ENCODE measurements at regions not wholly inside any gene's neighbourhood (a gene's known extent, or its start where the extent isn't known, plus 50 kb on each side); places are given as distances from the start of the nearest gene placed in this dataset.

GRCh38 chr6:8260610-8261009, 158.3 kb upstream of the EEF1E1 start:
- Histone ChIP-seq H3K27me3 (no peaks in the 10 kb centered on the region), H3K4me2 (no peak overlapping the region), H3K9me3 (replicated peaks in 1 of 11) (no peaks in the 10 kb centered on the region), H3K9ac (no peak overlapping the region), H3K4me3 (no peak overlapping the region), H4K20me1 (no peaks in the 10 kb centered on the region), H3K27ac (no peak overlapping the region), H3K36me3 (no peaks in the 10 kb centered on the region), H3K4me1 (no peaks in the 10 kb centered on the region)
- TF ChIP-seq Cebpa-rat (IDR thresholded peaks at IDR 0.05) = no peak

DNA sequence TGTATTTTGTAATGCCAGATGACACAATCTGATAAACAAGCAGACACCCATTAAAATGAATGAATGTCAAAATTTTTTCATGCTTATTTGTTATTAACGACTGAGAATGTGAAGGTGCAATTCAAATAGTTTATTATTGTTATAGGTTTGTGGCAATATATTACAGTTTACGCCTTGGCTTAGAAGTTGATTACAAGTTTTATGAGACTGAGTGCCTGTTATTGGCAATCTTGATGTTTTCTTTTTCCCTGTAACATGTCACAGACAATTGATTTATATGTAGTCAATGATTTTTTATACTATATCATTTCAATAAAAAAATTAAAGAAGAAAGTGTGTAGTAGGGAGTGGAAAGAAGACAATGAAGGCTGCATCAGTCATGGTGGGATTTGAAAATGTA, 144.1 kb upstream of the EEF1E1 start:
- Histone ChIP-seq H3K9me3 (replicated peaks in 1 of 11) (no peaks in the 10 kb centered on the region), H3K4me1 (no peaks in the 10 kb centered on the region), H3K27ac (no peak overlapping the region), H3K27me3 (no peaks in the 10 kb centered on the region), H4K20me1 (no peaks in the 10 kb centered on the region), H3K4me2 (no peak overlapping the region), H3K9ac (no peak overlapping the region), H3K4me3 (no peak overlapping the region), H3K36me3 (no peaks in the 10 kb centered on the region)
- TF ChIP-seq Cebpa-rat (IDR thresholded peaks at IDR 0.05) = no peak

DNA sequence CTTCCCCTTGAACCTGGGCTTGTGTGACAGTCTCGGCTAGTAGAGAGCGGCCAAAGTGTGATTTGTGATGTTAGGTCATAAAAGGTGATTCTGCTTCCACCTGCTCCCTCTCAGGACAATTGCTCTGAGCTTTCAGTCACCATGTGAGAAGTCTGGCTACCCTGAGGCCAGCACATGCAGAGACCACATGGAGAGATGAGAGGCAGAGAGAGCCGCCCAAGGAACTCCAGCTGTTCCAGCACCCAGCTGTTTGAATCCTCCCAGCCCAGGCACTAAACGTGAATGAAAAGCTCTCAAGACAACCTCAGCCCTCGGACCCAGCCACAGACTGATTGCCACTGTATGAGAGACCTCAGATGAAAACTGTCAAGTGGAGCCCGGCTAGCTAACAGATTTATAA, 143.4 kb upstream of the EEF1E1 start:
- Histone ChIP-seq H3K36me3 (no peaks in the 10 kb centered on the region), H3K4me3 (no peak overlapping the region), H3K27ac (no peak overlapping the region), H4K20me1 (no peaks in the 10 kb centered on the region), H3K9me3 (replicated peaks in 1 of 11) (no peaks in the 10 kb centered on the region), H3K9ac (no peak overlapping the region), H3K27me3 (no peaks in the 10 kb centered on the region), H3K4me2 (no peak overlapping the region), H3K4me1 (no peaks in the 10 kb centered on the region)
- TF ChIP-seq Cebpa-rat (IDR thresholded peaks at IDR 0.05) = no peak

DNA sequence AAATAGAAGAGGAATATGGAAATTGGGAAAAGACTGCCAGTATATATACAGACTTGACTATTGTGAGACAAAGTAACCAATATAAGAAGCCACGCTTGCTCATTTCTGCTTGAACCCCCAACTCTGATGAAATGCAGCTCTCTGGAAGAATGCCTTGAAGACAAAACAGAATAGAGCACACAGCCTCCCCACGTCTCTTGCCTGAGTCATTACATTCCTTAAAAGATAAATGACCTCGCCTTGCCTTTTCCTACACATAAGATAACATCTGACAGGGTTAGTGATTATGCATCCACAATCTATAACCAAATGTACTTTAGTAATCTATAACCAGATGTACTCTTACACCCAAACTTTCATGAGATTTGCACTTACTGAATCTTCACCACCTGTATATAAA, 141.1 kb upstream of the EEF1E1 start:
- Histone ChIP-seq H4K20me1 (no peaks in the 10 kb centered on the region), H3K27ac (no peak overlapping the region), H3K4me3 (no peak overlapping the region), H3K9ac (no peak overlapping the region), H3K27me3 (no peaks in the 10 kb centered on the region), H3K9me3 (replicated peaks in 1 of 11) (no peaks in the 10 kb centered on the region), H3K4me1 (no peaks in the 10 kb centered on the region), H3K36me3 (no peaks in the 10 kb centered on the region), H3K4me2 (no peak overlapping the region)
- no peak for TF ChIP-seq Cebpa-rat (IDR thresholded peaks at IDR 0.05)

- H3K4me1 ChIP-seq = no peaks in the 10 kb centered on the region
- no peak overlapping the region for H3K27ac ChIP-seq
- no peaks in the 10 kb centered on the region for H3K27me3 ChIP-seq
- no peaks in the 10 kb centered on the region for H3K36me3 ChIP-seq
- no peak overlapping the region for H3K4me3 ChIP-seq
- H3K9me3 ChIP-seq (replicated peaks in 1 of 11) = no peaks in the 10 kb centered on the region
- no peaks in the 10 kb centered on the region for H4K20me1 ChIP-seq
- TF ChIP-seq Cebpa-rat (IDR thresholded peaks at IDR 0.05) = no peak
- no peak overlapping the region for H3K4me2 ChIP-seq
- H3K9ac ChIP-seq = no peak overlapping the region
Measured at GRCh38 chr6:8242885-8243284, 140.5 kb upstream of the EEF1E1 start.

DNA sequence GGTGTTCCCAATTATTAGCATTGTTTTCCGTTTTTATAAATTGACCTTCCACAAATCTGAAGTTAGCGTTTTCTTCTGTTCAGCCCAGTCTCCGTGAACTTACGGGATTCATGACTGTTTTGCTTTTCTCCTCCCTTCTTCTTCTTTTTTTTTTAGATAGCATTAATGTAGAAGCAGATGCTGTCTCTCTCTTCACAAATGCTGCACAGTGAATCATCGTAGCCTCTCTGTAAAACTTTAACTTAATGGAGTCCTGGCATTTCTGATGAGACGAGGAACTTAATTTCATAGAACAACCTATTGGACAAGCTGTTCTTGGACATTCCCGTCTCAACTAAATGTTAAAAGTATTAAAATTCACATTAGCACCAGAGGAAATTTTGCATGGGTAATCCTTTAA, 138.0 kb upstream of the EEF1E1 start:
- Histone ChIP-seq H3K27ac (no peak overlapping the region), H3K27me3 (no peaks in the 10 kb centered on the region), H3K9me3 (replicated peaks in 1 of 11) (no peaks in the 10 kb centered on the region), H3K4me1 (no peaks in the 10 kb centered on the region), H3K36me3 (no peaks in the 10 kb centered on the region), H3K4me3 (no peak overlapping the region), H3K4me2 (no peak overlapping the region), H4K20me1 (no peaks in the 10 kb centered on the region), H3K9ac (no peak overlapping the region)
- no peak for TF ChIP-seq Cebpa-rat (IDR thresholded peaks at IDR 0.05)

GRCh38 chr6:8238773-8239683, 136.7 kb upstream of the EEF1E1 start:
- TF ChIP-seq Cebpa-rat (IDR thresholded peaks at IDR 0.05) = no peak
- Histone ChIP-seq H3K27ac (no peak overlapping the region), H3K9me3 (replicated peaks in 1 of 11) (no peaks in the 10 kb centered on the region), H3K4me3 (no peak overlapping the region), H3K27me3 (no peaks in the 10 kb centered on the region), H3K4me2 (no peak overlapping the region), H3K9ac (no peak overlapping the region), H3K36me3 (no peaks in the 10 kb centered on the region), H3K4me1 (no peaks in the 10 kb centered on the region), H4K20me1 (no peaks in the 10 kb centered on the region)

GRCh38 chr6:8237668-8238067, 135.3 kb upstream of the EEF1E1 start:
- H3K4me2 ChIP-seq = no peak overlapping the region
- H3K27me3 ChIP-seq = no peaks in the 10 kb centered on the region
- no peaks in the 10 kb centered on the region for H3K4me1 ChIP-seq
- no peak for TF ChIP-seq Cebpa-rat (IDR thresholded peaks at IDR 0.05)
- no peak overlapping the region for H3K27ac ChIP-seq
- H4K20me1 ChIP-seq = no peaks in the 10 kb centered on the region
- no peak overlapping the region for H3K4me3 ChIP-seq
- no peaks in the 10 kb centered on the region for H3K36me3 ChIP-seq
- H3K9me3 ChIP-seq (replicated peaks in 1 of 11) = no peaks in the 10 kb centered on the region
- H3K9ac ChIP-seq = no peak overlapping the region

DNA sequence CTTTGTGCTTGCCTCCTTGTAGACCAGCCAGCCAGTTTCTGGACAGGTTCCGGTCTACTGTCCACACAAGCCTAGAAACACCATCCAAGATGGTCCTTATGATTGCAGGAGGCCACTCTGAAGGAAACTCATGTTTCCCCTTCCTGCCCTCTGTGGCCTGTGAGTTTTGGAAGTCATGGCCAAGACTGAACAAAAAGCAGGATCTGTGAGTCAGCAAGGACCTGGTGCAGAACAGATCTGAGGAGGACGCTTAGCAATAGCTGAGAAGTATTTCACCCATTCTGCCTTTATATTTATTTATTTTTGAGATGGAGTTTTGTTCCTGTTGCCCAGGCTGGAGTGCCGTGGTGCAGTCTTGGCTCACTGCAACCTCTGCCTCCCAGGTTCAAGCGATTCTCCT, 134.6 kb upstream of the EEF1E1 start:
- Histone ChIP-seq H3K4me1 (no peaks in the 10 kb centered on the region), H3K4me3 (no peak overlapping the region)

GRCh38 chr6:8234321-8234720, 132.0 kb upstream of the EEF1E1 start:
- Histone ChIP-seq H4K20me1 (no peaks in the 10 kb centered on the region), H3K9me3 (replicated peaks in 1 of 11) (no peaks in the 10 kb centered on the region), H3K4me3 (no peak overlapping the region), H3K9ac (no peak overlapping the region), H3K27ac (no peak overlapping the region), H3K4me2 (no peak overlapping the region), H3K36me3 (no peaks in the 10 kb centered on the region), H3K27me3 (no peaks in the 10 kb centered on the region), H3K4me1 (no peaks in the 10 kb centered on the region)
- no peak for TF ChIP-seq Cebpa-rat (IDR thresholded peaks at IDR 0.05)

More for the DNA sequence above, 134.6 kb upstream of the EEF1E1 start:
- H4K20me1 ChIP-seq = no peaks in the 10 kb centered on the region
- H3K27ac ChIP-seq = no peak overlapping the region
- H3K36me3 ChIP-seq = no peaks in the 10 kb centered on the region
- TF ChIP-seq Cebpa-rat (IDR thresholded peaks at IDR 0.05) = no peak
- no peak overlapping the region for H3K4me2 ChIP-seq
- no peaks in the 10 kb centered on the region for H3K27me3 ChIP-seq
- H3K9me3 ChIP-seq (replicated peaks in 1 of 11) = no peaks in the 10 kb centered on the region
- no peak overlapping the region for H3K9ac ChIP-seq
